ENCODE measurements at regions not wholly inside any gene's neighbourhood (a gene's known extent, or its start where the extent isn't known, plus 50 kb on each side); places are given as distances from the start of the nearest gene placed in this dataset.

DNA sequence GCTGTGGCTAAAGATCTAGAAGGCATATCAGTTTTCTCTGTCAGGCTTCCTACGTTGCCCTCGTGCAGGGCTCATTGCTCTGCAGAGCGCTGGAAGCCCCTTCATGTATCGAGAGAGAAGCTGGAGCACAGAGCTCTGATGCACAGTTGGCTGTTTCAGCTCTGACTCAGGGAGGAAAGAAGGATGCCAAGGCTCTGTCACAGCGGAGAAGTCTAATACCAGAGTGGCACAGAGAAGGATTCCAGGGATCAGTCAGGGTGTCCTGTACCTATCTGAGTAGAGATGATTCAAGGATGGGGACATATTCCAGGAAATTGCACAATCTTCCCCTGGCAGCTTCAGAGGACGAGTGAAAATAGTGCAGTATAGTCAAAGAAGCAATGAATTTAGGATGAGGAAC lies 179.2 kb upstream of the FMN2 start:
- no peak for DNase-seq (ENCODE audit: low spot score in 2 of 2)
- no peak for FAIRE-seq

DNA sequence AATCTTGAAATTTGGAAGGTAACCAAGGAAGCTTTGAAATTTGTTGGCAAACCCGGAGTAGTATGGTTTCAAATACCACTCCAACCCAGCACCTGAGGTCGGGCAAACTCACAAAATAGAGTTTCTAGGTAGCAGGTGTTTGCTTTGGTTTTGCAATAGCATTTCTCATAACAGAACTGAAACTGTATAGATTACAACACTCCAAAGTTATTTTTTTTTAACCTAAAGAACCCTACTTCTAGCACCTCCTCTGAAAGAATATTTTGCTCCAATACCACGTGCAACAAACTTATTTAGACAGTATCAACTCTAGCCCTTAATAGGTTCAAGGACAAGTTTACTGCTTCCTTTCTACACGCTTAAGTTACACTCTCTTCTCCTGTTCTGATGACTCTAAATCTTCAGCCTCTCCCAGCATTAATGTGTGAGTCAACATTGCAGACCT lies 178.5 kb upstream of the FMN2 start:
- DNase-seq (ENCODE audit: low spot score in 2 of 2) (no peak), FAIRE-seq (no peak)

DNA sequence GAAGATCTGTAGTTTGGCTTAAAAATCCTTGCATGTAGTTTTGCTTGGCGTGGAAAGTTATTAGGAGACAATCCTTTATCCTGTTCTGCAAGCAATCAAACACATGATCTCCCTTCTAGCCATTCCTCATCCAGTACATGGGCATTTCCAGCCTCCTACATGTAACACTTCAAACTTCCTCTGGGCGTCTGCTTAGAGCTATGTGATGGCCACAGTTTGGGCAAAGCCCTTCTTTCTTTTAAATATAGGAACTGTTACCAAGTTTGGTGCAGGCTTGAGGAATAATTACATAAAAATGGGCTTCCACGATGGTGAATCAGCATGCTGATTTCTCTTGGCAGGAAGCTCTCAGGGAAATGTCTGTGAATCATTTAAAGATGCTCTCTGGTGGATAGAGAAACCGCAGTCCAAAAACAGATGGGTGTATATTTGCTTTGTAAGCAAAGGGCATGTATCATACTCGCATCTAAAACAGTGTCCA lies 176.9 kb upstream of the FMN2 start:
- no peak for DNase-seq (ENCODE audit: low spot score in 2 of 2)
- FAIRE-seq: no peak

DNA sequence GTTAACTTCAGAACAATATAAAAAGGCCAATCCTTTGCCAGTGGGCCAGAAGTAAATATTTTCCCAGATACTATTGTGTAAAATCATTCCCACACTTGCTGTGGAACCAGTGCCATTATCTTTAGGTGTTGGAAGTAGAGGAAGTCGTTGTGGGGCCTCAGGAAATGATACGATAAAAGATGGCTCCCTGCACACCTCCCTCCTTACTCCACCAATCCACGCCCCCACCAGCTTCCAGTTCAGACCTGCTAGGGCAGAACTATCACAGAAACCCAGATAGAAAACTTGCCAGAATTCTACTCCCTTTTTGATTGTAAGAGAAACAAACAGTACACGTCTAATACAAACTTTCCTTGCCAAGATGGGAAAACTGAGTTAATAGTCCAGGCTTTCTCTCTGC lies 173.0 kb upstream of the FMN2 start:
- DNase-seq (ENCODE audit: low spot score in 2 of 2) (no peak), FAIRE-seq (no peak)

DNA sequence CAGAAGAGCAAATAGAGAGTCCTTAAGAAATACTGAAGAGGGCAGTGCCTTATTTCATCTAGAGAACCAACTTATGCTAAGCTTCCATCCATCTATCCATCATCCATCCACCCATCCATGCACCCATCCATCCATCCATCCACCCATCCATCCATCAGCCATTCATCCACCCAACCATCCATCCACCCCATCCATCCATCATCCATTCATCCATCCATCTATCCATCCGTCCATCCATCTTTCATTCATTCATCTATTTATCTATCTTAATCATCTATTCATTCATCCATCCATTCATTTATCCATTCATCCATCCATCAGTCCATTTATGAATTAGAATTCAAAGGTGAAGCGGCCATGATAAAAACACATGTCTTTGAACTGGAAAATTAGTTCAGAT lies 171.5 kb upstream of the FMN2 start:
- DNase-seq (ENCODE audit: low spot score in 2 of 2) (no peak), FAIRE-seq (no peak)

DNA sequence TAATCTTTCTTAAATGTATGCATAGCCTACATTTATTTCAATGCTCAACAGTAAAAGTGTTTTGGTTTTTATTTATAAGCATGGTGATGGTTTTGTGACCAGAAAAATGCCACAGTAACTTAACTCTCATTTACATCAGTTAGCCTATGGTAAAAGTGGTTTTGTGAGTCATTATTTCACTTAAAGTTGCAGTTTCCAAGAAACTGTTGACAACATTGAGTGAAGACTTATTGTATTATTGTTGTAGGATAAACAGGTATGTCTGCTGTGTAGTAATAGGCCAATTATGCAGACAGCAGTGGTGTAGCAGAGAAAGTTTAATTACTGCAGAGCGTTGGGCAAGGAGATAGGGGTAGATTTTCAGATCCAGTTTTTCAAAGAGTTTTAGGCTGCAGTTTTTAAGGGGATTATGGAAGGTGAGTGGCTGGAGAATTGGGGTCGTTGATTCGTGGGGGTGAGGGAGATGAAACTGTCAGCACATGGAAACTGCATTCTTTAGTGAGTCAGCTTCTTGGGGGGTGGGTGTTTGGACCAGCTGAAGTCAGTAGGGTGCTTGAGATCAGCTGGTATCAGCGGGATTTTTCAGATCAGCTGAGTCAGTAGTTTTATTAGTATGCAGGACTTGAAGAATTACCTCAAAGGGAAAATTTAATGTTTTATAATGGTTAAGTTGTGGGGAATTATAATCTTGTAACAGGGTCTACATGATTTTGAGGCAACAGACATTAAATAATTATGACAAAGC lies 168.7 kb upstream of the FMN2 start:
- FAIRE-seq: no peak
- no peak for DNase-seq (ENCODE audit: low spot score in 2 of 2)

DNA sequence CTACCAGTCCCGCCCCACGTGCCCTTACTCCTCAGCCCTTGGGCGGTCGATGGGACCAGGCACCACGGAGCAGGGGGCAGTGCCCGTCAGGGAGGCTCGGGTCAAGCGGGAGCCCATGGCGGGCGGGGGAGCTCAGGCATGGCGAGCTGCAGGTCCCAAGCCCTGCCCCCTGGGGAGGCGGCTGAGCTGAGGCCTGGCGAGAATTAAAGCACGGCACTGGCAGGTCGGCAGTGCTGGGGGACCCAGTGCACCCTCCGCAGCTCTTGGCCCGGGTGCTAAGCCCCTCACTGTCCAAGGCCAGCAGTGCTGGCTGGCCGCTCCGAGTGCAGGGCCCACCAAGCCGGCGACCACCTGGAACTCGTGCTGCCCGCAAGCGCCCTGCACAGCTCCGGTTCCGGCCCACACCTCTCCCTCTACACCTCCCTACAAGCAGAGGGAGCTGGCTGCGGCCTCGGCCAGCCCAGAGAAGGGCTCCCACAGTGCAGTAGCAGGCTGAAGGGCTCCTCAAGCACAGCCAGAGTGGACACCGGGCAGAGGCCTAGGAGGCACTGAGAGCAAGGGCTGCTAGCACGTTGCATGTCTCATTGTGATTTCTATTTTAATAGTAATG lies 166.8 kb upstream of the FMN2 start:
- FAIRE-seq (no peak), DNase-seq (ENCODE audit: low spot score in 2 of 2) (no peak)

DNA sequence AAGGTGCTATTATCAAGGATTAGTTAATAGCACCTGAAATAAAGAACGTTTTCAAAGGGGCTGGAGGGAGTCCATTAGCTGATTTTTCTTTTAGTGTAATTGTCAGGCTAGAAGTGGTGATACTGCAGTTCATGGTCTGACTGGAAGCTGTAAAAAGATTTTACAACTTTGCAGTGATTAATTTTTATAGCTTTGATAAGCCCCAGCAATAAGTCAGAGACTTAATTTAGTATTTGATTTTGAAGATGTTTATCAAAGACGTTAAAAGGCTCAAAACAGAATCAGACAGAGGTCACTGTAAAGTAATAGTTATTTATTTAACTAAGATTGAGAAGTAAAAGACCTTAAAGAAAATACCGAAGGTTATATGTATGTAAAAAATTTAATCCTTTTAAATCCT lies 165.5 kb upstream of the FMN2 start:
- FAIRE-seq (no peak), DNase-seq (ENCODE audit: low spot score in 2 of 2) (no peak)

DNA sequence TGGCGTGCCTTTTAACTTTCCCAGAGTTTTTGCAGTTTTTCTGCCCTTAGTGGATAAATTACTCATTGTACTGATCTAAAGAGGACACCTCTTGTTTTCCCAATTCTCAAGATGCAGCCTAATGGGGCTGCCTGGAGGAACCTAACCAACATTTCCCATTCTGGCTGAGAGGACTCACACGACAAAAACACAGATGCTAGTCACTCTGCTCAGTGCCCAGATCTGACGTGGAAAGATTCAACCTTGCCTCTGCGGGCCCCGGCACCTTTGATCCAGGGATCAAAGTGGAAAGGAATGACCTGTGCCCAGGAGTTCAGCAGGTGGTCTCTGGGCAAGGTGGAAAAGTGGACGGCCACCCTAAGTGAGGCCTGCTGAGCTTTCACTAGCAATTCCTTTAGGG lies 162.4 kb upstream of the FMN2 start:
- no peak for FAIRE-seq

DNA sequence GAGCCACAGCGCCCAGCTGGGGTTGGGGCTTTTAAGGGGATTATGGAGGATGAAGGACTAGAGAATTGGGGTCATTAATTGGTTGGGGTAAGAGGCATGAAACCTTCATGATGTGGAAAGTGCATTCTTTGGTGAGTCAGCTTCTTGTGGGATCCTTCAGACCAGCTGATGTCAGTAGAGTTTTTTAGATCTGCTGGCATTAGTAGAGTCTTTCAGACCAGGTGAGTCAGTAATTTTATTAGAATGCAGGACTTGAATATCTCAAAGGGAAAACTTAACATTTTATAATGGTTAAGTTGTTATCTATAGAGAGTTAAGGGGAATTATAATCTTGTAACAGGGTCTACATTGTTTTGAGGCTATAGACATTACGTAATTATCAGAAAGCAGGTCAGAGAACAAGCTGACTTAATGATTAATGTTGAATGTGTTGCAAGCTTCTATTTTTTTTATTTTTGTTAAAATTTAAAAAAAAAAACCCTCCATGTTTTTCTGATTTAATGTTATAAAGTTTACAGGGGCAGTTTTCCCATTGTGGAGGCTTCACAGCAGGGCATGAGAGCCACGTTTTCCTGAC lies 160.9 kb upstream of the FMN2 start:
- DNase-seq (ENCODE audit: low spot score in 2 of 2) (no peak), FAIRE-seq (no peak)

More for the DNA sequence above, 162.4 kb upstream of the FMN2 start:
- DNase-seq (ENCODE audit: low spot score in 2 of 2): no peak

DNA sequence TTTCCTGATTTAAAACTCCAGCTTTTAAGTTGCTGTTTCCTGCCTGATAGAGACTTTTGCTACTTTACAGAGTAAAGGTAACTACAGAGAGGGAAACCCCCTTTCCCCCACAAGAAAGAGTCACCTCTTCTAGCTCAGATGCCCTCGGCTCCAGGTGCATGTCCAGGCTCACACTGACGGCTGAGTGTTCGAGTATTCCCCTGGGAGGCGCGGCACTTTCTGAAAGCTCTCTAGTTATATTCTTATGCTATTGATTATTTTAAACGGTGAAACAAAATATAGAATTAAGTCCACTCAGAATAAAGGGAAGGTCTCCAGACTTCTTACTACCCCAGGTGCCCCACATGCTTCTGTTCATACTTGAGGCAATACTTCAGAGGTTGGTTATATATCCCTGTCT lies 160.3 kb upstream of the FMN2 start:
- DNase-seq (ENCODE audit: low spot score in 2 of 2) (no peak), FAIRE-seq (no peak)

DNA sequence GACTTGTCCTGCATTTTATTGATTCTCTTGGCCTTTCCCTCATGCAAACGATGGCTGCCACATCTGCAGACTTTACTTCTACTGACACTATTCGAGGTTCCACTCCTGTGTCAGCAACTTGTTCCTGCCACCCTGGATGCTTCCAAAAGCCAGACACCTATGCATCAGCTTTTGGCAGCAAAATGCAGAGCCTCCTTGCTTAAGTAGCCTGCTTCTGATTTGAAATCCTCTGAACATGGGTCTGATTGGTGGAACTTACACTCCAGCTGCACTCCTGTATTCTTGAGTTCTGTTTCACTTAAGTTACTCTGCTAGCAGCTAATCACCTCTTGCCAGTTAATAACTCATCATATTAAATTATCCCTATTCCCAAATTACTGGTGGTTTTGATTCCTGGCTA lies 152.1 kb upstream of the FMN2 start:
- FAIRE-seq (no peak), DNase-seq (ENCODE audit: low spot score in 2 of 2) (no peak)

DNA sequence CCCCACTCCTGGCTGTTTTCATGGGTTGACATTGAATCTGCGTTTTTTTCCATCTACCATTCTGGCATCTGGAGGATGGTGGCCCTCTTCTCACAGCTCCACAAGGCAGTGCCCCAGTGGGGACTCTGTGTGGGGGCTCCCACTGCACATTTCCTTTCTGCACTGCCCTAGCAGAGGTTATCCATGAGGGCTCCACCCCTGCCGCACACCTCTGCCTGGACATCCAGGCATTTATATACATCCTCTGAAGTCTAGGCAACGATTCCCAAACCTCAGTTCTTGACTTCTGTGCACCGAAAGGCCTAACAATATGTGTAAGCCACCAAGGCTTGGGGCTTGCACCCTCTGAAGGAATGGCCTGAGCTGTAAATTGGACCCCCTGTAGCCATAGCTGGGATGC lies 147.9 kb upstream of the FMN2 start:
- DNase-seq (ENCODE audit: low spot score in 2 of 2): no peak
- no peak for FAIRE-seq

DNA sequence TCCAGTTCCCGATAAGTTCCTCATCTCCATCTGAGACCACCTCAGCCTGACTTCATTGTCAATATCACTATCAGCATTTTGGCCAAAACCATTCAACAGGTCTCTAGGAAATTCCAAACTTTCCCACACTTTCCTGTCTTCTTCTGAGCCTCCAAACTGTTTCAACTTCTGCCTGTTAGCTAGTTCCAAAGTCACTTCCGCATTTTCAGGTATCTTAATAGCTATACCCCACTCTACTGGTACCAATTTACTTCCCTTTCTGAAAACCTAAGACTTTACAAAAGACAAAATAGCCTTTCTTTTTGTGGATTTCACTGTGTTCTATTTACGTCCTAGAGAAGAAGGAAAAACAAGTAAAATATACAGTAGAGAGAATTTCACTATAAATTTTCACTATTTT lies 147.0 kb upstream of the FMN2 start:
- FAIRE-seq (no peak), DNase-seq (ENCODE audit: low spot score in 2 of 2) (no peak)

DNA sequence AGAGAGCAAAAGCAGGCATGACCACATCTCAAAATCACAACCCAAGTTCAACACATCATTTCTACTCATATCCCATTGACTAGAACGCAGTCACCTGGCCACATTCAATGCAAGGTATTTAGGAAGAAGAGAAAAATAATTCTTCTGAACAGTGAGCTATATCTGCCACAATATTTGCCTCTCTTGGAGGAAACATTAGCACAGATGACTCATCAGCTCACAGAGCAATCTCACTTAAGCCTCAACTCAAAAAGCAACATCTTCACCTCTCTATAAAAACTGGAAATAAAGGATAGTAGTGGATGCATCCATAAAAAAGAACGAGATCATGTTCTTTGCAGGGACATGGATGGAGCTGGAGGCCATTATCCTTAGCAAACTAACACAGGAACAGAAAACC lies 143.9 kb upstream of the FMN2 start:
- FAIRE-seq (no peak), DNase-seq (ENCODE audit: low spot score in 2 of 2) (no peak)

DNA sequence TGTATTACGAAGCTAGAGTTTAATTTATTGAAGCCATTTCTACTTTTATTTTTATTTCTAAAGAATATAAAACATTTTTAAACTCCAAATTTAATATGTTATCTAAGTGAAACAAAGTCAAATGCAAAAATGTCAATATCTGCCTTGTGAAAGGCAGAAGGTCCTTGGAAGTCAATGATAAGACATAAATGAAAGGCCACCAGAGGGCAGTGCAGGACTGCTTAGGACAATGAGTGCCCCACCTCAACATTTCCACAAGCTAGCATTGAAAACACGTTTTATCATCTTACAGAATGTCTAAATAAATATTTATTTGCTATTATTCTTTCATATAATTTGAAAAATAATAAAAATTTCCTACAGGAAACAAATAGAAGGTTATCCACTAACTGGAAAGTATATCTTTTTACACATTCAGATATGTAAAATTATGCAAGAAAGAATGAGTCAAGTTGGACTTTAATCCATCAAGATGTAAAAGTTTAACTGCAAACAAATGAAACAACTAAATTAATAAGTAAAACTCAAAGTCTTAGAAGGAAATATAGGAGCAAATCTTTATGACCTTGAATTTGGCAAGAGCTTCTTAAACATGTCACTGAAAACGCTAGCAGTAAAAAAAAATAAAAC lies 140.1 kb upstream of the FMN2 start:
- DNase-seq (ENCODE audit: low spot score in 2 of 2): peak; percentile 60 to 62
- peak; percentile 96 for FAIRE-seq

DNA sequence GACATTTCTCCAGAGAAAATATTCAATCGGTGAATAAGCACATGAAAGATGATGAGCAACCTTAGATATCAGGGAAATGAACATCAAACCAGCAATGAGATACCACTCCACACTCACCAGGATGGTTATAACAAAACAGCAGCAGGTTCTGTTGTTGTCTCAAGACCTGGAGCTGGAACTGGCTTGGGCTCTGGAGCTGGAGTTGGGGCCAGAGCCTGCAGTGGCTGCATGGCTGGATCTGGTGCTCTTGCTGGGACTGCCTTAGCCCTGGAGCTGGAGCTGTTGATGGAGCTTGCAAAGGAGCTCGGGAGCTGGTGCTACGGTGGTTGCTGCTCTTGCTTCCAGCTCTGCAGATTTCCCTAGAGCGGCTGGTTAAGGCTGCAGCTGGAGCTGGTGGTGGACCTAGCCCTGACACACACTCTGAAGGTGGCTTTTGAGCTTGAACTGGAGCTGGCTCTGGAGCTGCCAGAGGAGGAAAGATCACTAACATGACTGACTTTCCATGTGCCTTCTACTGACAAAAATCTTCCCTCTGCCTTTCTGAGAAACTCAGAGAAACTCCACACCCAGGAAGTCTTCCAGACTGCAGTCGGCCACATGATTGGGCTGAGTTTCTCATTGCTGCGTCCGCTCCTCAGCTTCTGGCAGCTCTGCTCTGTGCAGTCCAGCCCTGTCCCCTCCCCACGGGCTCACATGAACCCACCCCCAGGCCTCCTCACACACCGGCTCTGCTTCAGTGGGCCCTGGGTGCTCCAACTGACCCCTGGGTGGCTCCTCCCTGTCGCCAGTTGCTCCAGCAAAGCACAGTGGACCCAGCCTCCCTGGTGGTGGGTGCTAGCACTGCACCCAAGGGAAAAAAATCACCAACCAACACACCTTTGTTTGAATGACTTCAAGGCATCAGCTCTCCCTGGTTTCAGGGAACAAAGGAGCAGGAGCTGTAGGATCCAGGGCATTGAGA lies 139.1 kb upstream of the FMN2 start:
- FAIRE-seq (no peak), DNase-seq (ENCODE audit: low spot score in 2 of 2) (no peak)

DNA sequence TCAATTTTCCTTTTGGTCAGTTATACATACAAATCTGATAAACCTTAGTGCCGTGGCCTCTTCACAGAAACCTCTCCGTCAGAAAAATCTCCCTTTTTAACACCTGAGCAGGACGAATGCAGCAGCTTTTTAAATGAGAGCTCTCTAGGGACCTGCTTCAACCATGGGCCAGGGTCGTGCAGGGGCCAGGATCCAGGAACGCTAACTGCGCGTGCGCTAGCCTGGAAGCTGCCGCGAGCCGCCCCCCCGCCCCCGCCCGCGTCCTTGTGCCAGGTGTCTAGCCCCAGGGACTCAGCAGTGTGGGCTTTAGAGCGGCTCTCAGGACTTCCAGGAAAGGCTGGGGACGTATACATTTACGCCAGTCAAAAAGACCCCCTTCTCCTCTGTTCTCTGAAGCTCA lies 136.8 kb upstream of the FMN2 start:
- FAIRE-seq (no peak), DNase-seq (ENCODE audit: low spot score in 2 of 2) (no peak)

DNA sequence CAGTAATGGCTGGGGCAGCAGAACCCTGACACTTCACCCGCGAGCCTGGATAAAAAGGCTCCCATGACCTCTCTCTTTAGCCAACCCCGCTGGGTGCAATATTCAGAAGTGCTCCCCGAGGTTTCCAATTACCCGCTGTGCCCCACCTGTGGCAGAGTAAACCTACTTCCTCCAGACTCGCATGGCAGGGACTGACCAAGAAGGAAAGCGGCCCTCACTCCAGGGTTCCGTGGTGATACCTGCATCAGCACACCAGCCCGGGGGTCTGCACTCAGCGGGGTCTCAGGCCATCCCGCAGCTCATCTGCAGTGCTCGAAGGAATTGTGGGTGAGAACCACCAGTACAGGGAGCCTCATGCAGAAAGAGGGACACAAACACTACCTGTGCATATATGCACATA lies 136.3 kb upstream of the FMN2 start:
- DNase-seq (ENCODE audit: low spot score in 2 of 2) (no peak), FAIRE-seq (no peak)

DNA sequence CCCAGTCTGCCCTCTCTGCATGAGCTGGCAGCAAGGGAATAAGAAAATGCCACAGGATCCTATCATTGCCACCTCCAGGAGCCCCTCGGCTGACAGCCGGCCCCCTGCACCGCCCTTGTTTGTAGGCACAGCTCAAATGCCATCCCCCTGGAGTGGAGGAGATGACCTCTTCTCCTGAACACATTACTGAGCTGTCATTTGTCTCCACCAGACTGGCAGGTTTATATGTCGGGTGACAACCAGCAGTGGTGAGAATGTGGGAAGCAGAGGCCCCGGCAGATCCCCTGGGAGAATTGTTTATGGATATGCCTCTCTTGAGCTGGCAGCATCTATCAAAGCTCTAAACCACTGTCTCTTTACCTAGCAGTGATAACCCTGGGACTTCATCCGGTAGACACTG lies 135.4 kb upstream of the FMN2 start:
- FAIRE-seq: no peak

More for the DNA sequence above, 135.4 kb upstream of the FMN2 start:
- no peak for DNase-seq (ENCODE audit: low spot score in 2 of 2)

Measured in frontal cortex (tissue), 3 donors.